GM21423 (cell line): ENCODE measurements at regions not wholly inside any gene's neighbourhood (a gene's known extent, or its start where the extent isn't known, plus 50 kb on each side); places are given as distances from the start of the nearest gene placed in this dataset.

Experiments used
- ATAC-seq: cut with Tn5 transposase; IDR thresholded peaks from one replicate; pipeline ENCODE4 v1.9.1; 2021; ENCODE audit warnings: mild to moderate bottlenecking, moderate library complexity; ENCODE audit not compliant: unreplicated experiment

GRCh38 chr6:139939189-139939979 lies 564.9 kb upstream of the CITED2 start:
- ATAC-seq: peak; percentile 42

- no peak for ATAC-seq
Observed at GRCh38 chr6:139932671-139933070, 558.2 kb upstream of the CITED2 start.

- ATAC-seq: no peak
Observed at GRCh38 chr6:139931747-139932146, 557.3 kb upstream of the CITED2 start.

GRCh38 chr6:139927742-139928305 lies 553.4 kb upstream of the CITED2 start:
- no peak for ATAC-seq

- ATAC-seq: no peak
Observed at GRCh38 chr6:139927236-139927635, 552.8 kb upstream of the CITED2 start.

GRCh38 chr6:139926711-139927110 lies 552.3 kb upstream of the CITED2 start:
- ATAC-seq: no peak

- ATAC-seq: no peak
Observed at GRCh38 chr6:139925894-139926641, 551.6 kb upstream of the CITED2 start.

- no peak for ATAC-seq
Observed at GRCh38 chr6:139923964-139924475, 549.6 kb upstream of the CITED2 start.

- ATAC-seq: no peak
Observed at GRCh38 chr6:139922236-139922635, 547.8 kb upstream of the CITED2 start.

- ATAC-seq: no peak
Observed at GRCh38 chr6:139920776-139921100, 546.3 kb upstream of the CITED2 start.

GRCh38 chr6:139920027-139920775 lies 545.8 kb upstream of the CITED2 start:
- ATAC-seq: no peak

GRCh38 chr6:139919107-139920026 lies 544.9 kb upstream of the CITED2 start:
- no peak for ATAC-seq

GRCh38 chr6:139917951-139918630 lies 543.6 kb upstream of the CITED2 start:
- ATAC-seq: no peak

- ATAC-seq: no peak
Observed at GRCh38 chr6:139914910-139915309, 540.5 kb upstream of the CITED2 start.

GRCh38 chr6:139912735-139913400 lies 538.4 kb upstream of the CITED2 start:
- ATAC-seq: no peak

GRCh38 chr6:139909992-139910391 lies 535.5 kb upstream of the CITED2 start:
- no peak for ATAC-seq

- no peak for ATAC-seq
Observed at GRCh38 chr6:139905404-139906052, 531.1 kb upstream of the CITED2 start.

GRCh38 chr6:139904568-139904967 lies 530.1 kb upstream of the CITED2 start:
- no peak for ATAC-seq

GRCh38 chr6:139904158-139904533 lies 529.7 kb upstream of the CITED2 start:
- peak; percentile 20 for ATAC-seq
